Esophagus squamous epithelium (tissue), 5 donors: ENCODE measurements at regions not wholly inside any gene's neighbourhood (a gene's known extent, or its start where the extent isn't known, plus 50 kb on each side); places are given as distances from the start of the nearest gene placed in this dataset.

Experiments
- DNase-seq: peaks from one replicate; lab custom pipeline; 2025; lab: John Stamatoyannopoulos, UW
- H3K27ac ChIP-seq, 4 donors: fragments of 200-600 bp; sonication (generic); one replicate each; pipeline ENCODE4 v1.5.1; 2016 to 2019; ENCODE audit warnings: mild to moderate bottlenecking in 1 of 4
- H3K27me3 ChIP-seq, 4 donors: fragments of 200-600 bp; sonication (generic); 1 replicate in 3 of 4; 2 replicates in 1 of 4; pipeline versions ENCODE4 v1.5.1 to v1.6.0; 2017 to 2021; ENCODE audit warnings: antibody characterized with exemption in 1 of 4
- H3K36me3 ChIP-seq, 3 donors: fragments of 200-600 bp; sonication (generic); one replicate each; pipeline ENCODE4 v1.5.1; 2016 to 2019
- H3K4me1 ChIP-seq, 3 donors: fragments of 200-600 bp; sonication (generic); one replicate each; pipeline ENCODE4 v1.5.1; 2017 to 2019
- H3K4me3 ChIP-seq, 4 donors: fragments of 200-600 bp; sonication (generic); 1 replicate in 3 of 4; 2 replicates in 1 of 4; pipeline ENCODE4 v1.5.1; 2016 to 2019; ENCODE audit warnings: mild to moderate bottlenecking in 2 of 4, moderate library complexity in 1 of 4
- H3K9me3 ChIP-seq, 3 donors: fragments of 200-600 bp; sonication (generic); one replicate each; pipeline ENCODE4 v1.5.1; 2016 to 2019
- POLR2A ChIP-seq, 4 donors: fragments of 450-650 bp; IDR thresholded peaks; one replicate each; pipeline ENCODE4 v1.6.1; 2017; ENCODE audit warnings: antibody characterized with exemption in 4 of 4, mild to moderate bottlenecking in 4 of 4, moderate library complexity in 3 of 4
- WGBS, 2 donors: methylation state at CpG; one replicate each; pipeline ENCODE4 v1.1.5; 2018; 5-methylcytosine and 5-hydroxymethylcytosine counted together
- intact Hi-C: fragments of 100-400 bp; cut with DNase I; formaldehyde crosslinking; loops from one replicate; pipeline ENCODE4 v1.15.0; 2022
- TF ChIP-seq, protein P1 (sequence below), 6 experiments: fragments of 450-650 bp in 4 of 6; fragments of 200-600 bp in 2 of 6; sonication (generic) in 2 of 6; IDR thresholded peaks; one replicate each; pipeline ENCODE4 v1.5.1; 2016 to 2019; ENCODE audit warnings: antibody characterized with exemption in 6 of 6, mild to moderate bottlenecking in 4 of 6, moderate library complexity in 4 of 6
- donor health status: DM: yes; HTN: yes; CAD: no.

DNA sequence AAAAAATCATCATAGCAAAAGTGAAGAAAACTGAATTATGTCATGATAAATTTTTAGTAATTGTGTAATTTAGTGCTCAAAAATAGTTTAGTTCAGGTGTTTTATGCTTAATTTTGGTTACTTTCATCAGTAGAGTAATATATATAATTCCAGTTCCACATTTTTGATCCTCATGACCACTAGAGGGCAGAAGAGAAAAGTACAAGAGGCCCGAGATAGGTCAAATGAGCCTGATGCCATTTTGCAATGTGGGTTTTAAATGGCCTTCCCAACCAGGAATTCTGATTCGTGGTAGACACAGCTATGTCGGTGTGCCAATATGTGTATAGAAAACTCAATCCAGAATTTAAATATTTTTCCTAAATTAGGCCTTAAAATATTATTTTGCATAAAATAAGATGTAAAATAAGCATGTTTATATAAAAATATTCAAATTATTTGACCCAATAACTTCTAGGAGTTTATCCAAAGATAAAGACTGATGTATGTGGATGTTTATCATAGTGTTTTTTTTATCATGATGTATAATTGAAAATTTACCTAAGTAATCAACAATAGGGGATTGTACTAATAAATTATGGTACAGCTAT is 159.7 kb upstream of the RPS6KA2 start:
- intact Hi-C loops, result loop anchor here (5.0 kb wide), 1 partner anchor 356 kb away; no protein-coding TSS in a partner anchor
- TF ChIP-seq, protein P1, sequence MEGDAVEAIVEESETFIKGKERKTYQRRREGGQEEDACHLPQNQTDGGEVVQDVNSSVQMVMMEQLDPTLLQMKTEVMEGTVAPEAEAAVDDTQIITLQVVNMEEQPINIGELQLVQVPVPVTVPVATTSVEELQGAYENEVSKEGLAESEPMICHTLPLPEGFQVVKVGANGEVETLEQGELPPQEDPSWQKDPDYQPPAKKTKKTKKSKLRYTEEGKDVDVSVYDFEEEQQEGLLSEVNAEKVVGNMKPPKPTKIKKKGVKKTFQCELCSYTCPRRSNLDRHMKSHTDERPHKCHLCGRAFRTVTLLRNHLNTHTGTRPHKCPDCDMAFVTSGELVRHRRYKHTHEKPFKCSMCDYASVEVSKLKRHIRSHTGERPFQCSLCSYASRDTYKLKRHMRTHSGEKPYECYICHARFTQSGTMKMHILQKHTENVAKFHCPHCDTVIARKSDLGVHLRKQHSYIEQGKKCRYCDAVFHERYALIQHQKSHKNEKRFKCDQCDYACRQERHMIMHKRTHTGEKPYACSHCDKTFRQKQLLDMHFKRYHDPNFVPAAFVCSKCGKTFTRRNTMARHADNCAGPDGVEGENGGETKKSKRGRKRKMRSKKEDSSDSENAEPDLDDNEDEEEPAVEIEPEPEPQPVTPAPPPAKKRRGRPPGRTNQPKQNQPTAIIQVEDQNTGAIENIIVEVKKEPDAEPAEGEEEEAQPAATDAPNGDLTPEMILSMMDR (IDR thresholded peaks at IDR 0.05), result peak; percentile 55 to 85 (median 72)
- no peak for TF ChIP-seq POLR2A (IDR thresholded peaks at IDR 0.05)
- no peak overlapping the region for H3K27ac ChIP-seq
- DNase-seq, result no peak
- no peaks in the 10 kb centered on the region for H3K27me3 ChIP-seq
- H3K9me3 ChIP-seq, result no peaks in the 10 kb centered on the region
- 0 to 4% methylated on average over 3 of the region's 3 CpGs for WGBS, 2 donors
- no peaks in the 10 kb centered on the region for H3K36me3 ChIP-seq
- no peaks in the 10 kb centered on the region for H3K4me1 ChIP-seq
- H3K4me3 ChIP-seq, result no peak overlapping the region

DNA sequence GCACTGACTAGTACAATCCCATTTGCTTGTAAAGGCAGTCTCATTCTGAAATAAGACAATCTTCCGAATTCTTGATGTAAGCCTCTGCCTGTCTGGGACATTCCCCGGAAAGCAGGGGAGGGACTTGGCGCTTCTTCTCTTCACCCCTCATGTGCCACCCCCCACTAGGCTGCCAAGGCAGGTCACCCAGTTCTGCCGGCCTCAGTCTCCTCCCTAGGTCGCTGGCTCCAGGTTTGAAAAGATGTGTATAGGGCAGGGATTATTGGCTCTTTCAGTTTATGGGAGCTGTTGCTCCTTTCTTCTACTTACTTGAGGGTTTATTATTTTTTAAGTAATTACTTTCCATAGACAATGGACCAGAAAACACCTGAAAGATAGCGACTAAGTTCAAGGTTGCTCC is 158.1 kb upstream of the RPS6KA2 start:
- WGBS, 2 donors, result 62 to 73% methylated on average over 5 to 6 of the region's 6 CpGs
- Histone ChIP-seq H3K4me3 (no peak overlapping the region), H3K27me3 (no peaks in the 10 kb centered on the region), H3K27ac (no peak overlapping the region), H3K9me3 (no peaks in the 10 kb centered on the region), H3K36me3 (no peaks in the 10 kb centered on the region), H3K4me1 (no peaks in the 10 kb centered on the region)
- DNase-seq, result no peak
- TF ChIP-seq POLR2A (IDR thresholded peaks at IDR 0.05), result no peak
- TF ChIP-seq, protein P1 (IDR thresholded peaks at IDR 0.05), result no peak
- intact Hi-C loops, result loop anchor here (5.0 kb wide), 1 partner anchor 357 kb away; no protein-coding TSS in a partner anchor

DNA sequence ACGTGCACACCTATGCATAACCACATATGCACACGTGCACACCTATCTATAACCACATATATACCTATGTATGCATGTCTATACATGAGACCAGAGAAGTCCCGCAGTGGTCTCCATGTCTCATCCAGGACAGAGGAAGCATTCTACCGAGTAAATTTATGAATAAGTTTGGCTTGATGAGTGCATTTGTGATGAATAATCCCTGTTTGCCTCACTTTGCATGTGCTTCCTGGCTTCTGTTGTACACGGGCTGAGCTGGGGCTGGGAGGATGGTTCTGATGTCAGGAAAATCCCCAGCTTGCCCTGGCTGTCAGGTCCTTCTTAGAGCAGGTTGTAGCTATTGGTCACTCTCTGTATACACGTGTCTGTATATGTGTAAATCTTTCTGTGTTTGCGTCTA is 157.6 kb upstream of the RPS6KA2 start:
- H3K4me3 ChIP-seq, result no peak overlapping the region
- no peak overlapping the region for H3K27ac ChIP-seq
- TF ChIP-seq POLR2A (IDR thresholded peaks at IDR 0.05), result no peak
- TF ChIP-seq, protein P1 (IDR thresholded peaks at IDR 0.05), result no peak
- no peaks in the 10 kb centered on the region for H3K36me3 ChIP-seq
- 77 to 78% methylated on average over 7 of the region's 7 CpGs for WGBS, 2 donors
- no peaks in the 10 kb centered on the region for H3K27me3 ChIP-seq
- intact Hi-C loops, result loop anchor here (5.0 kb wide), 1 partner anchor 358 kb away; no protein-coding TSS in a partner anchor
- no peaks in the 10 kb centered on the region for H3K4me1 ChIP-seq
- no peaks in the 10 kb centered on the region for H3K9me3 ChIP-seq
- no peak for DNase-seq

DNA sequence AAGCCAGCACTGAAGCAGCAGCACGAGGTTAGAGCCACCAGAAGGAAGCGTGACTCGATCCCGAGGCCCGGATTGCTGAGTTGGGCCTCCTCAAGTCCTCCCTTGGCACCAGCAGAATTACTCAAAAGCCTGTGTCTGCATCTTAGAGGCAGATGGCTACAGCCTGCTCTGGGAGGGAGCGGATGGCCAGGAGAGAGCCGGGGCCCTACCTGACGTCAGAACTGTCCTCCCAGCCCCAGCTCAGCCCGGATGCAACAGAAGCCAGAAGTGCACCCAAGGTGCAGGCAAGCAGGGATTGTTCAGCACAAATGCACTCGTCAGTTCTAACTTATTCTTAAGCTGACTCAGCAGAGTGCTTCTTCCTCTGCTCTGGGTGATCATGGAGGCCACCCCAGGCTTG is 155.5 kb upstream of the RPS6KA2 start:
- intact Hi-C loops, result no loop called here
- H3K9me3 ChIP-seq, result no peaks in the 10 kb centered on the region
- no peak overlapping the region for H3K4me3 ChIP-seq
- H3K27ac ChIP-seq, result no peak overlapping the region
- WGBS, 2 donors, result 80 to 85% methylated on average over 6 to 10 of the region's 10 CpGs
- H3K27me3 ChIP-seq, result no peaks in the 10 kb centered on the region
- DNase-seq, result no peak
- TF ChIP-seq, protein P1 (IDR thresholded peaks at IDR 0.05), result no peak
- TF ChIP-seq POLR2A (IDR thresholded peaks at IDR 0.05), result no peak
- no peaks in the 10 kb centered on the region for H3K4me1 ChIP-seq
- H3K36me3 ChIP-seq, result no peaks in the 10 kb centered on the region

DNA sequence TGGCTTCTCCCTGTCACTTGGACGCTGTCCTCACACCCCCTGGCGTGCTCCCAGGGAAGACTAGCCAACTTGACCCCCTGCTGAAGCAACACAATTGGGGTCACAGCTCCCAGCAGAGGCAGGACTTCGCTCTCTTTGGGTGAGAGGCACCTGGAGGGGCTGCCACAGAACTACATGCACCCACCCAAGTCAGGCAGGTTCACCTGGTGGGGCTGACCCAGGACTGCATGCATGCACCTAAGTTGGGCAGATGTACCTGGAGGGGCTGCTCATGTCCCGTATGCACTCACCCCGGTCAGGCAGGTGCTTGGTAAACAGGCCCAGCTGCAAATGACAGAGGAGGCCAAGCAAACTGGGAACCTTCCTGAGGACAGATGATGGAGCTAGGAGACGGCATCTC is 154.3 kb upstream of the RPS6KA2 start:
- no peak for TF ChIP-seq POLR2A (IDR thresholded peaks at IDR 0.05)
- TF ChIP-seq, protein P1 (IDR thresholded peaks at IDR 0.05), result no peak
- DNase-seq, result no peak
- no peaks in the 10 kb centered on the region for H3K36me3 ChIP-seq
- H3K27me3 ChIP-seq, result peaks cover 0 to 3% (median 0%) of the 10 kb centered on the region in 4 donors
- intact Hi-C loops, result no loop called here
- 83 to 96% methylated on average over 3 of the region's 6 CpGs for WGBS, 2 donors
- H3K4me1 ChIP-seq, result no peaks in the 10 kb centered on the region
- H3K27ac ChIP-seq, result no peak overlapping the region
- no peaks in the 10 kb centered on the region for H3K9me3 ChIP-seq
- H3K4me3 ChIP-seq, result no peak overlapping the region
